ENCODE measurements at regions not wholly inside any gene's neighbourhood (a gene's known extent, or its start where the extent isn't known, plus 50 kb on each side); places are given as distances from the start of the nearest gene placed in this dataset.

DNA sequence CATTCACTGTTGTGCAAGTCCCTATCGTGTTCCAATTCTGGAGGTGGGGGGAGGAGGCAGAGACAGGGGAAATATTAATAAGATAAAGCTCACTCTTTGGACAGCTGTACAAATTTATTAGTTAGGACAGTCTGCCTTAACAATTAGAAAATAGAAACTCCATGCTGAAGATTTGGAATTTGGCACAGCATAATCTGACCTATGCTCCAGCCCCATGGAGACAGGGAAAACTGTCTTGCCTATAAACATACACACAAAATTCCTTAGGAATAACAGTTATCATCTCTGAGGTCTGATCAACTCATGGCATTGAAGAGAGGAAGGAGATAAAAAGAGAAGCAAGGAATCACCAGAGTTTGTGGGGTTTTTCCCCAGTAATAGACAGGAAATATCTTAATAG lies 335.4 kb upstream of the MEOX2 start:
- TF ChIP-seq, protein P1, sequence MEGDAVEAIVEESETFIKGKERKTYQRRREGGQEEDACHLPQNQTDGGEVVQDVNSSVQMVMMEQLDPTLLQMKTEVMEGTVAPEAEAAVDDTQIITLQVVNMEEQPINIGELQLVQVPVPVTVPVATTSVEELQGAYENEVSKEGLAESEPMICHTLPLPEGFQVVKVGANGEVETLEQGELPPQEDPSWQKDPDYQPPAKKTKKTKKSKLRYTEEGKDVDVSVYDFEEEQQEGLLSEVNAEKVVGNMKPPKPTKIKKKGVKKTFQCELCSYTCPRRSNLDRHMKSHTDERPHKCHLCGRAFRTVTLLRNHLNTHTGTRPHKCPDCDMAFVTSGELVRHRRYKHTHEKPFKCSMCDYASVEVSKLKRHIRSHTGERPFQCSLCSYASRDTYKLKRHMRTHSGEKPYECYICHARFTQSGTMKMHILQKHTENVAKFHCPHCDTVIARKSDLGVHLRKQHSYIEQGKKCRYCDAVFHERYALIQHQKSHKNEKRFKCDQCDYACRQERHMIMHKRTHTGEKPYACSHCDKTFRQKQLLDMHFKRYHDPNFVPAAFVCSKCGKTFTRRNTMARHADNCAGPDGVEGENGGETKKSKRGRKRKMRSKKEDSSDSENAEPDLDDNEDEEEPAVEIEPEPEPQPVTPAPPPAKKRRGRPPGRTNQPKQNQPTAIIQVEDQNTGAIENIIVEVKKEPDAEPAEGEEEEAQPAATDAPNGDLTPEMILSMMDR (IDR thresholded peaks at IDR 0.05; ENCODE audit: low read depth, low read length, poor library complexity, severe bottlenecking), result no peak
- no peak for TF ChIP-seq EZH2phosphoT487 (IDR thresholded peaks at IDR 0.05; ENCODE audit: borderline replicate concordance, low read length)

Measured in DOHH2 (cell line).